SH-SY5Y (cell line): ENCODE measurements at regions not wholly inside any gene's neighbourhood (a gene's known extent, or its start where the extent isn't known, plus 50 kb on each side); places are given as distances from the start of the nearest gene placed in this dataset.

ENCODE experiments used
- GATA2 ChIP-seq: IDR thresholded peaks from 2 replicates; pipeline ENCODE4 v1.6.1; 2011; ENCODE audit warnings: mild to moderate bottlenecking, low read depth, low read length
- GATA3 ChIP-seq: IDR thresholded peaks from 2 replicates; pipeline ENCODE4 v1.6.1; 2011; ENCODE audit warnings: low read depth, mild to moderate bottlenecking, low read length, moderate library complexity

GRCh38 chr9:117858561-117858960 lies 154.4 kb downstream of the TLR4 start:
- no peak for TF ChIP-seq GATA2
- TF ChIP-seq GATA3: no peak
